ENCODE measurements at regions not wholly inside any gene's neighbourhood (a gene's known extent, or its start where the extent isn't known, plus 50 kb on each side); places are given as distances from the start of the nearest gene placed in this dataset.

DNA sequence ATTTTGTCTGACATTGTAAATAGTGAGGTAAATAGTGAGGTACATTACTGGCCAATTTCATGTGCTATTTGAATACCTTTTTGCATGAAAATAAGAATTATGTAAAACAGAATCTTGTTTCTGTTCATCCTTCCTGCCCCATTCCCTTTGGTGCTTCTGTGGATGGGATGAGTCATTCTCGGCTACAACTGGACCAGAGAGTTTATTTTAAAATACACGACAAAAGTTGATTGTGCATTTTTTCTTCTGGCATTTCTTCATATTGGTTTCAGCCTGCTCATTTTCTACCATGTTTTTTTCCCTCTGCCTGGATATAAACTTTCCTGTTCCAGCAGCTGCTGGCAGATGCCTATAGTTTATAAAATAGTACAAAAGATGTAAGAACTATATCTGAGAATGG, 107.5 kb downstream of the CYSLTR2 start:
- no peak for DNase-seq
- peaks cover 9 to 44% (median 37%) of the 10 kb centered on the region in 8 donors for H3K9me3 Mint-ChIP-seq
- H3K4me3 Mint-ChIP-seq = no peak overlapping the region
- H3K36me3 Mint-ChIP-seq = peaks cover 9 to 14% of the 10 kb centered on the region in 2 donors
- H3K27ac Mint-ChIP-seq = no peak overlapping the region
- H3K4me1 Mint-ChIP-seq = no peaks in the 10 kb centered on the region
- peaks cover 0 to 6% of the 10 kb centered on the region in 2 donors for H3K9me3 ChIP-seq (ENCODE audit: control insufficient read depth in 1 of 2, low read length in 2 of 2)
- POLR2A ChIA-PET (ENCODE audit: partially characterized antibody) = no interaction called here
- no peak overlapping the region for H3K27ac ChIP-seq (ENCODE audit: low read depth, low read length)
- no peaks in the 10 kb centered on the region for H3K36me3 ChIP-seq (ENCODE audit: insufficient read depth, low read length)
- no peak overlapping the region for H3K4me3 ChIP-seq (ENCODE audit: low read length in 2 of 2)
- H3K4me1 ChIP-seq (ENCODE audit: insufficient read depth, low read length) = no peaks in the 10 kb centered on the region
- intact Hi-C loops (cut with micrococcal nuclease) = no loop called here
- H3K27me3 Mint-ChIP-seq = peaks cover 3 to 9% of the 10 kb centered on the region in 2 donors
- H3K27me3 ChIP-seq (ENCODE audit: insufficient read depth, low read length) = no peaks in the 10 kb centered on the region
- CTCF ChIA-PET (ENCODE audit: partially characterized antibody) = no interaction called here

DNA sequence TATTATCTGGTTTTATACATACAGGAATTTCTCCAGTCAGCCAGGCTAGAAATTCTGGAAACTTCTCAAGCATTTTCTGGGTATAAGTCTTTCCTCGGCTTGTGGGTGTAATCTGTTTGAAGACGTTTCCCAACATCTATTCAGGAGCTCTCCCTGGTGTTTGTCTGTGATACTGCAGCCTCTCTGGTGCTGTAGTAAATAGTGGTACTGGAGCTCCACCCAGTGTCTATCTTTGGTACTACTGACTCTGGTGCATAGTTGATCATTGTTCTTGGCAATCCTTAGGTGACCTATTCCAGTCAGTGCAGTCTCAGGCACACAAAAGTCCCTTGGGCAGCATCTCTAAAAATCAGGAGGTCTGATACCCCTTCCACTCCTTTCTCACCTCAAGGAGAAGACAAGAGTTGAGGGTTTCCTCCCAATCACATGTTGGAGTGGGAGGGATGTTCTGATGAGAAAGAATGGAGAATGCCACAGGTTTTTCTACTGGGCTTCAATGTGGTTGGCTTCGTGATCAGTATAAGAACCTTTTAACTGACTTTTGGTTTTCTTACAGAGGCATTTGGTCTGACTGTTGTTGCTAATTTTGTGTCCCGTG, 115.5 kb downstream of the CYSLTR2 start:
- Mint-ChIP-seq H3K36me3 (peaks cover 9 to 15% of the 10 kb centered on the region in 2 donors), H3K4me3 (peak overlapping the region in 1 of 8 donors; percentile 11), H3K27me3 (peaks cover 6 to 8% of the 10 kb centered on the region in 2 donors), H3K9me3 (peaks cover 4 to 42% (median 30%) of the 10 kb centered on the region in 8 donors), H3K4me1 (peaks cover 3 to 15% (median 5%) of the 10 kb centered on the region in 4 donors), H3K27ac (peak overlapping the region in 2 of 7 donors; percentile 5 to 58)
- no peak overlapping the region for H3K27ac ChIP-seq (ENCODE audit: low read depth, low read length)
- DNase-seq = peak; percentile 83 to 85 (median 85)
- no peaks in the 10 kb centered on the region for H3K27me3 ChIP-seq (ENCODE audit: insufficient read depth, low read length)
- no peaks in the 10 kb centered on the region for H3K4me1 ChIP-seq (ENCODE audit: insufficient read depth, low read length)
- intact Hi-C loops (cut with micrococcal nuclease) = loop anchor here (1.0 kb wide), 8 partner anchors 37 to 731 kb away; partner anchors contain the start of gene ITM2B
- POLR2A ChIA-PET (ENCODE audit: partially characterized antibody) = interaction anchor here (1.1 kb wide), 2 partner anchors 207 to 436 kb away, joined by 3 read pairs; partner anchors contain the start of gene FNDC3A
- CTCF ChIA-PET (ENCODE audit: partially characterized antibody) = interaction anchor here (0.6 to 7.4 kb wide), 26 partner anchors 9 to 1940 kb away, joined by 3 to 71 read pairs (median 4); partner anchors contain the start of genes CYSLTR2 and NUDT15
- H3K9me3 ChIP-seq (ENCODE audit: control insufficient read depth in 1 of 2, low read length in 2 of 2) = peaks cover 0 to 6% of the 10 kb centered on the region in 2 donors
- no peaks in the 10 kb centered on the region for H3K36me3 ChIP-seq (ENCODE audit: insufficient read depth, low read length)
- no peak overlapping the region for H3K4me3 ChIP-seq (ENCODE audit: low read length in 2 of 2)

DNA sequence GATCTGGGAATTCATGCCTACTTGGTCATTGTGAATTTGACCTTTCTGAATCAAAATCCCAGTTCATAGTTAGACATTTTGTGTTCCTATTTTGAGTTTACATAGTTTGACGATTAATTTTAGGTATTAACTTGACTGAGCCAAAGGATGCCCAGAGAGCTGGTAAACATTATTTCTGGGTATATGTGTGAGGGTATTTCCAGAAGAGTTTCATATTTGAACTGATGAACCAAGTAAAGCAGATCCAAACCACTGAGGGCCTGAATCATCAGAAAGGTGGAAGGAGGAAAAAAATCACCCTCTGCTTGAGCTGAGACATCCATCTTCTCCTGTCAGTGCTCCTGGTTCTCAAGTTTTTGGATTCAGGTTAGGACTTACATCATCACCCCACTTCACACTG, 116.6 kb downstream of the CYSLTR2 start:
- H3K27ac ChIP-seq (ENCODE audit: low read depth, low read length) = no peak overlapping the region
- peaks cover 2 to 30% (median 19%) of the 10 kb centered on the region in 8 donors for H3K9me3 Mint-ChIP-seq
- no peaks in the 10 kb centered on the region for H3K36me3 ChIP-seq (ENCODE audit: insufficient read depth, low read length)
- H3K4me1 ChIP-seq (ENCODE audit: insufficient read depth, low read length) = no peaks in the 10 kb centered on the region
- intact Hi-C loops (cut with micrococcal nuclease) = no loop called here
- H3K36me3 Mint-ChIP-seq = peaks cover 4 to 8% of the 10 kb centered on the region in 2 donors
- CTCF ChIA-PET (ENCODE audit: partially characterized antibody) = interaction anchor here (1.3 to 7.4 kb wide), 10 partner anchors 12 to 733 kb away, joined by 3 to 59 read pairs (median 16); partner anchors contain the start of genes CYSLTR2 and NUDT15
- H3K4me1 Mint-ChIP-seq = peaks cover 3 to 15% (median 5%) of the 10 kb centered on the region in 4 donors
- H3K4me3 Mint-ChIP-seq = no peak overlapping the region
- no peak overlapping the region for H3K4me3 ChIP-seq (ENCODE audit: low read length in 2 of 2)
- H3K27ac Mint-ChIP-seq = no peak overlapping the region
- DNase-seq = no peak
- H3K9me3 ChIP-seq (ENCODE audit: control insufficient read depth in 1 of 2, low read length in 2 of 2) = peaks cover 0 to 2% of the 10 kb centered on the region in 2 donors
- POLR2A ChIA-PET (ENCODE audit: partially characterized antibody) = no interaction called here
- H3K27me3 Mint-ChIP-seq = peaks cover 8 to 9% of the 10 kb centered on the region in 2 donors
- no peaks in the 10 kb centered on the region for H3K27me3 ChIP-seq (ENCODE audit: insufficient read depth, low read length)

DNA sequence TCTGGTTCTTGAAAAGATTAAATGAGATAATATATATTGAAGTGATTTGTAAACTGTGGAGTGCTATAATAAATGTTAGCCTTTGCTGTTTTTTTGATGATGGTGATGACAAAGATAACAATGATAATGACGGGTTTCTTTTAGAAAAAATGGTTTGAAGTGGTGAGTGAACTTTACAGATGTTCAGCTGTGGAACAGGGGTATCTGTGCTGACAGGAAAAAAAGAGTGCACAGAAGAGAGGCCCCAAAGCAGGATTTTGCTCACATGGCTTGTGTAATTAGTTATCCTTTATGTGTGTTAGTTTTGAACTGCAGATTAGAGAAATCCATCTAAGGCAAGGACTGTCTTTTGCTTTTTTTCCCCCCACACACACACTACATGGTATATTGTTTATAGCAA, 119.2 kb downstream of the CYSLTR2 start:
- H3K4me1 Mint-ChIP-seq = peaks cover 3 to 15% (median 5%) of the 10 kb centered on the region in 4 donors
- DNase-seq = peak in 2 of 5 donors; percentile 3 to 21
- H3K27ac Mint-ChIP-seq = peak overlapping the region in 3 of 7 donors; percentile 24 to 58 (median 38)
- H3K9me3 Mint-ChIP-seq = peaks cover 0 to 13% (median 8%) of the 10 kb centered on the region in 8 donors
- H3K4me3 Mint-ChIP-seq = no peak overlapping the region
- ChIA-PET POLR2A (ENCODE audit: partially characterized antibody) (no interaction called here), CTCF (ENCODE audit: partially characterized antibody) (interaction anchor here (1.2 to 7.4 kb wide), 4 partner anchors 35 to 439 kb away, joined by 3 to 59 read pairs (median 12); no protein-coding TSS in a partner anchor)
- Histone ChIP-seq H3K4me1 (ENCODE audit: insufficient read depth, low read length) (no peaks in the 10 kb centered on the region), H3K27ac (ENCODE audit: low read depth, low read length) (no peak overlapping the region), H3K27me3 (ENCODE audit: insufficient read depth, low read length) (no peaks in the 10 kb centered on the region), H3K4me3 (ENCODE audit: low read length in 2 of 2) (no peak overlapping the region), H3K9me3 (ENCODE audit: control insufficient read depth in 1 of 2, low read length in 2 of 2) (no peaks in the 10 kb centered on the region), H3K36me3 (ENCODE audit: insufficient read depth, low read length) (no peaks in the 10 kb centered on the region)
- peaks cover 0 to 4% of the 10 kb centered on the region in 2 donors for H3K36me3 Mint-ChIP-seq
- H3K27me3 Mint-ChIP-seq = peaks cover 6 to 10% of the 10 kb centered on the region in 2 donors
- intact Hi-C loops (cut with micrococcal nuclease) = no loop called here

DNA sequence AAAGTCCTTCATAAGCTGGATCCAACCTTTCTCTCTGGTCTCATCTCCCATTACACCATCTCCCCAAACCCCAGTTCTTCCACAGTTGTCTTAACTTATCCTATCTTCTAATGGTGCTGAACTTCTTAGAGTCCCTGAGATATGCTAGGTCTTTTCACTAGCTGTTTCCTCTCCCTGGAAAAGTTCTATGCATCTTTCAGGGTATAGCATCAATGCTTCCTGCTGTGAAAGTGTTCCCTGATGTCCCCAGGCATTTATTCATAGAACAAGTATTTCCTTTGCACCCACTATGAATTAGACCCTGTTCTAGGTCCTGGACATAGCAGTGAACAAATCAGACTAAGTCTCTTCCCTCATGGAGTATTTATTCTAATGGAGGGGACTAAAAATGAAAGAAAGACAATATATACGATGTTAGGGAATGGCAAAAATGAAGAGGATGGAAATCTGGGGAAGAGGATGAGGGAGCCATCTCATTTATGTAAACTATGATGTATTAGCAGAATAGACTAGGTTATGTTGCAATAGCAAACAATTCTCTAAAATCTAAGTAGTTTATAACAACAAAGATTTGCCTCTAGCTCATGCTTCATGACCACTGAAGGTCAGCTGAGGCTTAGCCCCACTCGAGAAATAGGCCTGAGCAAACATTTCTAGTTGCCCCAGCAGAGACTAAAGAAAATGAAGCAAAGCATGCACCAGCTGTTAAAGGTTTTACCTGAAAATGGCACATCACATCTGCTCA, 120.0 kb downstream of the CYSLTR2 start:
- no peak overlapping the region for H3K4me3 ChIP-seq (ENCODE audit: low read length in 2 of 2)
- H3K4me3 Mint-ChIP-seq = no peak overlapping the region
- peaks cover 0 to 5% (median 2%) of the 10 kb centered on the region in 8 donors for H3K9me3 Mint-ChIP-seq
- H3K27me3 Mint-ChIP-seq = peaks cover under 1 to 10% of the 10 kb centered on the region in 2 donors
- POLR2A ChIA-PET (ENCODE audit: partially characterized antibody) = no interaction called here
- peaks cover 3 to 15% (median 5%) of the 10 kb centered on the region in 4 donors for H3K4me1 Mint-ChIP-seq
- H3K36me3 ChIP-seq (ENCODE audit: insufficient read depth, low read length) = no peaks in the 10 kb centered on the region
- H3K9me3 ChIP-seq (ENCODE audit: control insufficient read depth in 1 of 2, low read length in 2 of 2) = no peaks in the 10 kb centered on the region
- no peak for DNase-seq
- H3K27me3 ChIP-seq (ENCODE audit: insufficient read depth, low read length) = no peaks in the 10 kb centered on the region
- intact Hi-C loops (cut with micrococcal nuclease) = no loop called here
- H3K27ac Mint-ChIP-seq = peak overlapping the region in 2 of 7 donors; percentile 2 to 3
- no peak overlapping the region for H3K27ac ChIP-seq (ENCODE audit: low read depth, low read length)
- CTCF ChIA-PET (ENCODE audit: partially characterized antibody) = interaction anchor here (1.0 to 7.4 kb wide), 3 partner anchors 121 to 679 kb away, joined by 3 to 59 read pairs (median 3); no protein-coding TSS in a partner anchor
- H3K36me3 Mint-ChIP-seq = no peaks in the 10 kb centered on the region
- H3K4me1 ChIP-seq (ENCODE audit: insufficient read depth, low read length) = no peaks in the 10 kb centered on the region

DNA sequence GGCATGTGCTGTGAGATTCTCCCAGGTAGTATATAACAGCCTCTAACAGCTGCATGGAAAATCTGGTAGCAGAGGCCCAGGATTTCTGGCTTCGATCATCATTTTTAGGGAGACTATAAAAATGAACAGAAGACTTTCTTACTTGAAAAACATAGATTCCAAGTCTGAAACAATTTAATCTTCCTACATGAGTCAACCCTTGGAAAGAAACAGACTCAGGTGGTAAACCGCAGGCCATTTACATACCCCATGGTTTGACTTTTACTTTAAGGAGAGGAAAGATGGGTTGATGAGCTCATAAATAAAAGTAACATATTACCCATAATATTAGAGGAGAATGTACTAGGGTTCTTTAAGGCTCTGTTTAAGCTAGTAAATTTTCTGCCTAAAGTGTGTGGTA, 121.6 kb downstream of the CYSLTR2 start:
- H3K9me3 ChIP-seq (ENCODE audit: control insufficient read depth in 1 of 2, low read length in 2 of 2) = no peaks in the 10 kb centered on the region
- H3K36me3 Mint-ChIP-seq = peaks cover 0 to 3% of the 10 kb centered on the region in 2 donors

DNA sequence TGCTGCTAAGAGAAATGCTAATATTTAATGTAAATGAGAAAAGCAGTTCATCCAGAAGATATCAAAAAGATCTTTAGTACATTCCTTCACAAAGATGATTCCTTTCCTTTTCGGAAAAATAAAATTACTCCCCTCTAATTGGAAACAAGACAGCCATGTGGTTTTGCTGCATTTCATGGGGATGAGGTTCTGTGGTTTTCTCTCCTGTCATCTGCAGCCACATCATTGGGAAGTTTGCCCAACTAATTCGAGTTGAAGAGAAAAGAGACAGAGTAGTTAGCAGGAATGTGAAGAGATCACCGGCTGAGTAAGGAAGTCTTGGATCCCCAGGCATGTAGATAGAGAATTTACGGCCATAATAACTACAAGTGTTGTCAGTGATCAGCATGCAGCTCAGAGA, 122.1 kb downstream of the CYSLTR2 start:
- POLR2A ChIA-PET (ENCODE audit: partially characterized antibody) = no interaction called here
- intact Hi-C loops (cut with micrococcal nuclease) = no loop called here

More for the DNA sequence above, 121.6 kb downstream of the CYSLTR2 start:
- Histone ChIP-seq H3K27me3 (ENCODE audit: insufficient read depth, low read length) (no peaks in the 10 kb centered on the region), H3K4me3 (ENCODE audit: low read length in 2 of 2) (no peak overlapping the region), H3K36me3 (ENCODE audit: insufficient read depth, low read length) (no peaks in the 10 kb centered on the region), H3K4me1 (ENCODE audit: insufficient read depth, low read length) (no peaks in the 10 kb centered on the region), H3K27ac (ENCODE audit: low read depth, low read length) (no peak overlapping the region)
- H3K27me3 Mint-ChIP-seq = peaks cover 2 to 8% of the 10 kb centered on the region in 2 donors
- peaks cover 2 to 17% (median 12%) of the 10 kb centered on the region in 8 donors for H3K9me3 Mint-ChIP-seq
- intact Hi-C loops (cut with micrococcal nuclease) = no loop called here
- ChIA-PET POLR2A (ENCODE audit: partially characterized antibody) (no interaction called here), CTCF (ENCODE audit: partially characterized antibody) (interaction anchor here (2.2 kb wide), 1 partner anchor 43 kb away, joined by 5 read pairs; no protein-coding TSS in a partner anchor)
- peaks cover 0 to 10% (median 0%) of the 10 kb centered on the region in 4 donors for H3K4me1 Mint-ChIP-seq
- H3K27ac Mint-ChIP-seq = no peak overlapping the region
- H3K4me3 Mint-ChIP-seq = no peak overlapping the region
- no peak for DNase-seq

More for the DNA sequence above, 122.1 kb downstream of the CYSLTR2 start:
- H3K9me3 ChIP-seq (ENCODE audit: control insufficient read depth in 1 of 2, low read length in 2 of 2) = no peaks in the 10 kb centered on the region
- Mint-ChIP-seq H3K9me3 (peaks cover 2 to 20% (median 17%) of the 10 kb centered on the region in 8 donors), H3K4me3 (no peak overlapping the region), H3K4me1 (peaks cover 0 to 10% (median 0%) of the 10 kb centered on the region in 4 donors), H3K27ac (no peak overlapping the region), H3K36me3 (peaks cover 0 to 3% of the 10 kb centered on the region in 2 donors), H3K27me3 (peaks cover 2 to 8% of the 10 kb centered on the region in 2 donors)
- H3K27me3 ChIP-seq (ENCODE audit: insufficient read depth, low read length) = no peaks in the 10 kb centered on the region
- CTCF ChIA-PET (ENCODE audit: partially characterized antibody) = interaction anchor here (1.4 to 2.2 kb wide), 2 partner anchors 44 to 442 kb away, joined by 3 to 5 read pairs; no protein-coding TSS in a partner anchor
- no peak for DNase-seq
- no peaks in the 10 kb centered on the region for H3K4me1 ChIP-seq (ENCODE audit: insufficient read depth, low read length)
- H3K36me3 ChIP-seq (ENCODE audit: insufficient read depth, low read length) = no peaks in the 10 kb centered on the region
- no peak overlapping the region for H3K27ac ChIP-seq (ENCODE audit: low read depth, low read length)
- H3K4me3 ChIP-seq (ENCODE audit: low read length in 2 of 2) = no peak overlapping the region
